ENCODE measurements at regions not wholly inside any gene's neighbourhood (a gene's known extent, or its start where the extent isn't known, plus 50 kb on each side); places are given as distances from the start of the nearest gene placed in this dataset.

GRCh38 chr4:14865031-14865366, 137.3 kb upstream of the CPEB2 start:
- no peak for DNase-seq

- DNase-seq = no peak
Observed at GRCh38 chr4:14865804-14866203, 136.5 kb upstream of the CPEB2 start.

DNA sequence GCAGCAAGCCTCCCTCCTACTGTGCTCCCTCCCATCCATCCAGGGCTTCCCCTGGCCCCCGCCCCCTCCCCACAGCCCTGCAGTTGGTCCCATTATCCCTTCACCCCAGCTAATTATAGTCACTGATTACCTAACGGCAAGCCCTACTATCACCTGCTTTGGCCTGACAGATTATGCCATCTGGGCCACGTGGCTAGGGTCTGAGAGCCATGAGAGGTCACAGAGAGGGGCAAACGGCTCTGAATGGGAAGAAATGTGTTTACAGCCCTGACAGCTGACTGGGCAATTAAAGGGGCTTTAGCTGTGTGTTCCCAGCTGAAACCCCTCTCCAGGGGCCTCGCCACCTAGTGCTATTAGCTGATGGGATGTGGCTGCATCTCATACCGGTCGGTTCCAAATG, 134.4 kb upstream of the CPEB2 start:
- DNase-seq = peak; percentile 19

DNA sequence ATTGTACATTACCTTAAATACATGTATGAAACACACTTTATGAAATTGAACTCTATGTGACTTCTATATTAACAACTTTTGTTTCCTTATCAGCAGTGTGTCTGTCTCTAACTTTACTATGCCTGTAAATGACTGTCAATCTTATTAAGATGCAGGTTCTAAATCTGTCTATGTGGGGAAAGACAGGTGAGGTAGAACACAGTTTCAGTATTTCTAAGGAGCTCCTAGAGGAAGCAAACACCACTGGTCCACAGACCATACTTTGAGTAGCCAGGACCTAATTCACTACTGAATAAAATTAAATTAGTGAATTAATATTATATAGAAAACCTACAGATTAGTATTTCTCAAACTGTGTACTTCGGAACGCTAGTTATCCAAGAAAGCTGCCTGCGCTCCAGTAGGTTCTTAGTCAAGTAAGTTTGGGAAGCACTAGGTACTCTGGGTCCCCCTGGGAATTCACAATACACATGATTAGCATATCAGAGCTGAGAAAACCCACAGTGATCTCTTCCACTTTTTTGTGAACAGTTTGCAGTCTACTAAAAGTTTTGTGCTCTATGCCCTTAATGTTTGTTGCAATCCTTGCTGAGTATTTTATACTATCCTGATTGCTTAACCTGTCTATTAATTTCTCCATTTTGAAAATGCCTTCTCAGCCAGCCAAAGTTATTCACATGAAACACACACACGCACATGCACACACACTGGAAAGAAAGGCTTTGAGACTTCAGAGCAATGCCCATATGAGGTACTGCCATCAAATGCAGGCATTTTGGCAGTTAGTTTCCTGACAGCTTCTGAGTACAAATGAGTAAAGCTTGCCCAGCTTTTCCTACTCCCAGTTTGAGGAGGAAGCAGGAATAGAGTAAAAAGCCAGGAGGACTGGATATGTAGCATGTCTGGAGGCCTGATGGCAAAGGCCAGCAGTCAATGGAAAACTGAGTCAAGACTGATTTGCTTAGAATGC, 133.6 kb upstream of the CPEB2 start:
- no peak for DNase-seq

GRCh38 chr4:14871676-14872430, 130.4 kb upstream of the CPEB2 start:
- no peak for DNase-seq

GRCh38 chr4:14874990-14875389, 127.3 kb upstream of the CPEB2 start:
- DNase-seq = no peak

DNA sequence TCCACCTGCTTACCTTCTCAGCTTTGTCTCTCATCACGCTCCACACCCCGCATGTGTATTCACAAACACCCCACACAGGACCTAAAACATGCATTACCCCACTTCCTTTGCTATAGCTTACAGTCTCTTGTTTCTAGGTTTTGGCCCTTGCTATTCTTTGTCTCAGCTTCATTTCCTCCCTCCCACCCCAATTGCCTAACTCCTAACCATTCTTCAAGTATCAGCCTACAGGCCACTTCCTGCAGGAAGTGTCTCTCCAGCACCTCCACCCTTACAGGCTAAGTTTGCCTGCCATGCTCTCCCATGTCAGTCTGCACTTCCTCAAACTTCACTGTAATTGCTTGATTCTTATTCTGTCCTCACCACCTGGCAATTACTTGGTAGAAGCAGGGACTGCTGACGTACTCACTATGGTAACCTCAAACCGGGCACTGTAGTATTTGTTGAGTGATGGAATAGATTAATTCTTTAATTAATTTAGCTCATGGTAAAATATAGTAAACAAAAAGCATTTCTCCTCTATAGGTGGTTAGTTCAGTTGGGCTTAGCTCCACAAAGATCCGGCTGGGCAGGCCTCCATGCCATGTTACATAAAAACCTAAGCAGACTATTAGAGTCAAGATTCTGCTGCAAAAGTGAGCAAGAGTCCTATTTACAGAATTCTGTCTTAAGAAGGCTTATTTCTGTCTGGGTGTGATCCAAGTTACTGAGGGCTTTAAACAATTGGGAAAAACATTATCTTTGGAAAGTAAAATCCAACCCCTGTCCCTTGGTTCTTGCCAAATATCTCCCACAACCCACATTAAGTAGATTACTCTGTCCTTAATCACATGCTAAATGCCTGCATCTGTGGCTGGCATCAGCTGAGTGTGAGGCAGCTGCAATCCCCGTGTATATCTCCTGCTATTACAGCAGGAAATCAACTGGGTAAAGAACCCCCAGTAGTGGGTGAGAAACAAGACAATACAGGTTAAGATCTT, 124.7 kb upstream of the CPEB2 start:
- no peak for DNase-seq

- DNase-seq = no peak
Observed at GRCh38 chr4:14878681-14879080, 123.6 kb upstream of the CPEB2 start.

DNA sequence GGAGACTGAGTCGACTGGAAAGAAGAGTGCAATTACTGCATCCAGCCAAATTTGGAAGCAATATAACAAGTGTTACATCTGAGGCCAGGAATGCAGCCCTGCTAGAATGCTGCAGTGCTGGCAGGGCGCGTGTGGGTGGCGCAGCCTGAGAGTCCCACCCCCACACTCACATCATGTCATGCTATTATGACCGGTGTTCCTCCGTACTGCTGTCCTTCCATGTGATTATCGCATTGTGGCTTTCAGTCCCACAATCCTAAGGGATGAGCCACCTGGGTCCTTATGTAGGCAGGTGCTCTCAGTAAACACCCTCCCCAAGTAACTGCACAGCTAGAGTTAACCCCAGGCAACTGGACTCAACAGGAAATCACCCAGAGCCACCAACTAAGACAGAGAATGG, 122.6 kb upstream of the CPEB2 start:
- DNase-seq = peak; percentile 17

DNA sequence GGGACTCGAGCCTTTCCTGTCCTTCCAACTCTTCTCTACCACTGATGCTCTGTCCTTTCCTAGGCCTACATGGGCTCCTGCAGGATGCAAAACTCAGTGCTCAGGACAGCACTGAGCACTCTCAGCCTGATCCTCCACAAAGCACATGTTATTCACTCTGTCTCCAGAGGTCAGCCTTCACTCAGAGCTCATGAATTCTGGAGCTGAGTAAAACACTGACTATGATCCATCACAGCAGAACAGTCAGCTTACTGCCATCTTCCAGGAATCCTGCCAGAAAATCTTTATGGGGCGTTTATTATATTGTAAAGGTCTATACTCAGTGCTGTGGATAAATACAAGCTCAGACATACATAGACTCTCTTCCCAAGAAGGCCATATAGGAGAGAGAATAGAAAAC, 121.5 kb upstream of the CPEB2 start:
- no peak for DNase-seq

DNA sequence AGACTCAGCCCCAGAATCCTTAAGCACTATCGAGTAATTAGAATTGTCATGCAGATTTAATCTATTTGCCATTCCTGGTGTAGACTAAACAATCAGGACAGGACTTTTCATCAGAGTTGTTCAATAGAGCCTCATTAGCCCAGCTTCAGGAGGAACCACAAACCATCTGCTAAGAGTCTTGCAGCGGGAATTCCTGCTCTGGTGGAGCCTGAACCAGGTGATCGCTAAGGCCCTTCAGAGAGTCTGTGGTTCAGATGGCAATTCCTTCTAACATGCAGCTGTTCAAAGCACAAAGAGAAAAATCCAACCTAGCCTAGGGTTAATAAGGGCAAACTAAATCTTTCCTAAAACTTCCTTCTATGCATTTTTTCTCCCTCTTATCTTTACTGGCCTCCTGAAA, 119.1 kb upstream of the CPEB2 start:
- no peak for DNase-seq

- DNase-seq = no peak
Observed at GRCh38 chr4:14883661-14884060, 118.6 kb upstream of the CPEB2 start.

GRCh38 chr4:14887842-14888433, 114.3 kb upstream of the CPEB2 start:
- no peak for DNase-seq

GRCh38 chr4:14888790-14889572, 113.3 kb upstream of the CPEB2 start:
- no peak for DNase-seq

DNA sequence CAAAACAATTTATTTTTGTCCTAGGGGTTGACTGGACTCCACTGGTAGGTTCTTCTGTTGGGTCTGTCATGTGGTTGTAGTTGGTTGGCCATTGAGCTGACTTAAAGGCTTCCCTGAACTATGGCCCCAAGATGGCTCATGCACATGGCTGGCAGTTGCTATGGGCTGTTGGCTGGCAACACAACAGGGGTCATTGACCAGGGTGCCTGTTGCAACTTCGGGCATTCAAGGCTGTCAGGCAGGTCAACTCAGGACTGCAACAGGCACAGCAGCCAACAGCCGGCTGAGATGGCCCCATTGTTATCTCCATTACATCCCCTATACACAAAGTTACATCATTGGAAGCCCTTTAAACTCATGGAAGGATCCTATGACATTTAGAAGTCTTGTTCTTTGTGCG, 109.7 kb upstream of the CPEB2 start:
- DNase-seq = no peak

GRCh38 chr4:14893713-14894112, 108.6 kb upstream of the CPEB2 start:
- no peak for DNase-seq

DNA sequence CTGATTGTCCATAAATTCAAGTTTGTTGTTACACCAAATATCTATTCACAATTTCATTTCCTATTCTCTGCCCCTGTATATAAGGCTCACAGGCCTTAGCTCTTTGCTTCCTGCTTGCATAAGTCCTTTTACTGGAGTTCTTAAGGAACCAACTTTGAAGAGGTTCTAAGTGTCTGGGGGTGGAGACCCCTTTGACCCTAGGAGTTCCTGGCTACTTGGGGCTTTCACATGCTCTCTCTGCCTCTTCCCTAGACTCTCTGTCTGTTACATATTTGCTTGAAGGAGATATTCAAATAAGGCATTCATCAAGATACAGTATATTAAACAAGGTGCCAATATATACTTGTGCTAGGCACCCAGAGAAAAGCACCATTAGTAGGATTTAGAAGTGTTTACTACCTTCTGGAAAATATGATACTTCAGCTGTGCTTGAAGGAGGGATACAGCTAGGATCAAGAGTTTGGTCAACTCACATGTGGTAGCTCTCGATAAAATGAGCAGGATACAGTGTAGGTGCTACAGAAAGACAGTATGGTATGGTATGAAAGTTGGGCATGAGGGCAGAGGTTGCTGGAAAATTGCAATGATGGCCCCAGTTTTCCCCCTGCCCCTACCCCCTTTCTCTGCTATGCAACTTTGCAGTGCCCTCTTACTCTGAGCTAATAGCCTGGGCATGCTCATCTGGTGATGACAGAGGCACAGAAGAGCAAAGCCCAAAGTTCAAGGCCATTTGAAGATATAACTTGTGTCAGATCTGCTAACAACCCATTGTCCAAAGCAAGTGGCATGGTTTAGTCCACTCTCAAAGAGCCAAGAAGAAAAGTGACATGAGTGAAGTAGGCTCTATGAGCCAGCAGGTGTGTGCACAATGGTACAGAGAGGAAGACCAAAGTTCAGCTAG, 107.6 kb upstream of the CPEB2 start:
- no peak for DNase-seq

DNA sequence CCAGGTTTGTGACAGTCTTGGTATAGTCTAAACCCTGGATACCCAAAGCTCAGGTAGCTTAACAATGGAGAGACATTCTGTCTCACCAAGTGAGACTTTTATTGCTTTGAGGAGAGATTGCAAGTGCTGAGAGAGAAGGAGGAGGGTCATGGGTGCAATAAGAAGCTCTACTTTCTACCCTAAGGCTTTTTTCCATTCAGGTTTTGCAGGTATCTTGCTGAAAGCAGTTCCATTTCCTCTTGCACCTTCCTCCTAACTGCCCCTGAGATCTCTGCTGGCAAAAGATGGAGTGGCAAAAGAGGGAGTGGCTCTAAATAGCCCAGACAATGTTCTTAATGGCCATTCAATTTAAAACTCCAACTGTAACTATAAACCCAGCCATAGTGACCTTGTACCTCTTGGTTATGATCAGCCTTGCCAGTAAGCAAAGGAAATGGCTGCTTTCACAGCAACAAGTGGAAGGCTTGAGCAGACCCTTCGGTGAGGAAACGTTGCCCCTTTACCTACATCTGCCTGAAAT, 105.6 kb upstream of the CPEB2 start:
- no peak for DNase-seq

DNA sequence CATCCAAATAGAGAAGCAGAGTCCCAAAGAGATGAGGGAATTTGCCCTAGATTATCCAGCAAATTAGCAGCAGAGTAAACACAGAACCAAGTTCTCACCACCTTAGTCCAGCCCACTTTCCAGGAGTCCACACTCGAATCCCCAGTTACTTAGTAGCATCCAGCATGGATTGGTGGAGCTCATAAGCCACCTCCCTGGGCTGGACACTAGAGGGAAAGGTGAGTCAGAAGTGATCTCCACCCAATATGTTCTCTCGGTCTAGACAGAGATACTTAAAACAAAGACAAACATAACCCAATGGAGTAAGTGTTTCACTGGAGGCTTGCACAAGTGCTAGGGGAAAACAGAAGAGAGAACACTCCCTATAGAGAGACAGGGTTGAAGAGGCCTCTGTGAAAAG, 105.1 kb upstream of the CPEB2 start:
- no peak for DNase-seq

- no peak for DNase-seq
Observed at GRCh38 chr4:14898989-14899388, 103.3 kb upstream of the CPEB2 start.
